Left lung (tissue), 4 donors: ENCODE measurements at regions not wholly inside any gene's neighbourhood (a gene's known extent, or its start where the extent isn't known, plus 50 kb on each side); places are given as distances from the start of the nearest gene placed in this dataset.

ENCODE experiments used
- ATAC-seq: fragments of 200-7000 bp; cut with Tn5 transposase; one replicate; pipeline ENCODE4 v1.9.1; 2020; ENCODE audit warnings: moderate library complexity
- DNase-seq, 4 donors: peaks; one replicate each; pipeline ENCODE4 v3.0.0-alpha.2; 2013 to 2020
- H3K27ac ChIP-seq, 2 donors: fragments of 200-600 bp; sonication (generic) in 1 of 2; one replicate each; pipeline versions ENCODE4 v1.5.0 to v1.8.0; 2020 to 2021
- H3K27me3 ChIP-seq, 2 donors: fragments of 200-600 bp; sonication (generic) in 1 of 2; one replicate each; pipeline versions ENCODE4 v1.5.0 to v1.8.0; 2020 to 2021
- H3K36me3 ChIP-seq, 2 donors: fragments of 200-600 bp; sonication (generic) in 1 of 2; one replicate each; pipeline versions ENCODE4 v1.5.0 to v1.8.0; 2020 to 2021
- H3K4me1 ChIP-seq, 2 donors: fragments of 200-600 bp; one replicate each; pipeline ENCODE4 v1.8.0; 2021
- H3K4me3 ChIP-seq, 2 donors: fragments of 200-600 bp; sonication (generic) in 1 of 2; one replicate each; pipeline versions ENCODE4 v1.5.0 to v1.8.0; 2020 to 2021; ENCODE audit warnings: mild to moderate bottlenecking in 1 of 2
- H3K9me3 ChIP-seq, 2 donors: fragments of 200-600 bp; sonication (generic) in 1 of 2; one replicate each; pipeline versions ENCODE4 v1.5.0 to v1.8.0; 2020 to 2021
- intact Hi-C, 2 donors: fragments of 100-400 bp; cut with DNase I; formaldehyde crosslinking; loops; one replicate each; pipeline versions ENCODE4 v1.11.2 to v1.14.2; 2022
- TF ChIP-seq, protein P1 (sequence below), 2 donors: fragments of 200-600 bp; sonication (generic) in 1 of 2; IDR thresholded peaks; one replicate each; pipeline versions ENCODE4 v1.5.0 to v1.8.0; 2021; ENCODE audit warnings: antibody characterized with exemption in 2 of 2
- donor health status: DM: no; HTN: yes; CAD: no.
- donor health status: DM: no; HTN: no; CAD: no.

DNA sequence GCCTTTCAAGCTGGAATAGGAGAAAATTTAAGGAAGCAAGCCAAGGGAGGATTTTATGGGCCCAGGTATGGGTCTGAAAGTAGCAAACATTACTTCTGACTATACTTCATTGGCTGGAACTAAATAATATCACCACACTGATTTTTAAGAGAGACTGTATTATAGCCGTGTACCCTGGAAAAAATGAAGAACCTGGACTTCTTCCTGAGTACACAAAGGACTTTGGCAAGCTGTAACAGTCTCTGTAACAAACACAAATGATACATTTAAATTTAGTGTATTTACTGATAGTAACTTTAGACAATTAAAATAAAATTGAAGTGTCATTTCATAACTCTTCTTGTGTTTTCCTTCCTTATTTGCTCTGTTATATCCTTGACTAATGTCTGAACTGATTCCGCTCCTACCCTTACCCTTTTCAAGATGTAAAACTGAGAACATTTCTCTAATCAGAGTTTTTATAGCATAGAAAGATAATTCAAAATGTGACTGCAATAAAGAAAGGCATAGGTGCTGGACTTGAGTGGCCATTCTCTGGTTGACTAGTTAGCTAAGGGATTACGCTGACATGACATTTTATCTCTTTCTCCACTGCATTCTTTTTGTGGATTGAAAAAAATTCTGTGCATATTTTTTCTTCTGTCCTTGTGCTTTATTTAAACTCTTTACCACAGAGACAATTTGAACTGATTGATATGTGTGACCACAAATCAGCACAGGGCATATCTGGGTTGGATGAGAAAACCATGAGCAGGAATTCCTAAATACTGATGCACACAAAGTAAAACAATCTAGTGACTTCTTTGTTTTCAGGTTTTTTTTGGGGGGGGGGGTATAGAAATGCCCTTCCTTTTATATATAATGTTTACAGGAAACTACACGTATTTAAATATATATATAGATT is 349.7 kb downstream of the MDFIC start:
- Histone ChIP-seq H3K4me1 (no peaks in the 10 kb centered on the region), H3K27me3 (no peaks in the 10 kb centered on the region), H3K4me3 (no peak overlapping the region), H3K36me3 (no peaks in the 10 kb centered on the region), H3K27ac (no peak overlapping the region), H3K9me3 (peaks cover 0 to 3% of the 10 kb centered on the region in 2 donors)
- intact Hi-C loops = no loop called here
- DNase-seq (no peak), ATAC-seq (no peak)
- TF ChIP-seq, protein P1, sequence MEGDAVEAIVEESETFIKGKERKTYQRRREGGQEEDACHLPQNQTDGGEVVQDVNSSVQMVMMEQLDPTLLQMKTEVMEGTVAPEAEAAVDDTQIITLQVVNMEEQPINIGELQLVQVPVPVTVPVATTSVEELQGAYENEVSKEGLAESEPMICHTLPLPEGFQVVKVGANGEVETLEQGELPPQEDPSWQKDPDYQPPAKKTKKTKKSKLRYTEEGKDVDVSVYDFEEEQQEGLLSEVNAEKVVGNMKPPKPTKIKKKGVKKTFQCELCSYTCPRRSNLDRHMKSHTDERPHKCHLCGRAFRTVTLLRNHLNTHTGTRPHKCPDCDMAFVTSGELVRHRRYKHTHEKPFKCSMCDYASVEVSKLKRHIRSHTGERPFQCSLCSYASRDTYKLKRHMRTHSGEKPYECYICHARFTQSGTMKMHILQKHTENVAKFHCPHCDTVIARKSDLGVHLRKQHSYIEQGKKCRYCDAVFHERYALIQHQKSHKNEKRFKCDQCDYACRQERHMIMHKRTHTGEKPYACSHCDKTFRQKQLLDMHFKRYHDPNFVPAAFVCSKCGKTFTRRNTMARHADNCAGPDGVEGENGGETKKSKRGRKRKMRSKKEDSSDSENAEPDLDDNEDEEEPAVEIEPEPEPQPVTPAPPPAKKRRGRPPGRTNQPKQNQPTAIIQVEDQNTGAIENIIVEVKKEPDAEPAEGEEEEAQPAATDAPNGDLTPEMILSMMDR (IDR thresholded peaks at IDR 0.05) = no peak

DNA sequence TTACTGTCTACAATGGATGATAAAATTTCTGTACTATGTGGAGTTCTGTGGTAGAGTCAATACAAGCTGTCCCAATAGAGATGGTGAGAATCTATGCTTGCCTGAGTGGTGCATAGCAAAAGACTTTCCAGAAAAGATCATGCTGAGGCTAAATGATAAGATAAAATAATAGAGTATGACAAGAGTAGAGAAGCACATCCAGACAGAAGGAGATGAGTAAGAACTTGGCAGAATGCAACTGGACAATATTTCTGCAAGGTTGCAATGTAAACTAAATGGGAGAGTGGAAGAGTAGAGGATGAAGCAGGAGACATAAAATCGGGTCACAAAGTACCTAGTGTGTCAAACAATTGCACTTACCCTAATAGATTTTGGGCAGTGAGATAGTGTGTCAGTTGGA is 347.6 kb downstream of the MDFIC start:
- Histone ChIP-seq H3K27me3 (no peaks in the 10 kb centered on the region), H3K27ac (no peak overlapping the region), H3K9me3 (no peaks in the 10 kb centered on the region), H3K4me3 (no peak overlapping the region), H3K4me1 (no peaks in the 10 kb centered on the region), H3K36me3 (no peaks in the 10 kb centered on the region)
- TF ChIP-seq, protein P1 (IDR thresholded peaks at IDR 0.05) = no peak
- intact Hi-C loops = no loop called here
- no peak for DNase-seq
- ATAC-seq = no peak

DNA sequence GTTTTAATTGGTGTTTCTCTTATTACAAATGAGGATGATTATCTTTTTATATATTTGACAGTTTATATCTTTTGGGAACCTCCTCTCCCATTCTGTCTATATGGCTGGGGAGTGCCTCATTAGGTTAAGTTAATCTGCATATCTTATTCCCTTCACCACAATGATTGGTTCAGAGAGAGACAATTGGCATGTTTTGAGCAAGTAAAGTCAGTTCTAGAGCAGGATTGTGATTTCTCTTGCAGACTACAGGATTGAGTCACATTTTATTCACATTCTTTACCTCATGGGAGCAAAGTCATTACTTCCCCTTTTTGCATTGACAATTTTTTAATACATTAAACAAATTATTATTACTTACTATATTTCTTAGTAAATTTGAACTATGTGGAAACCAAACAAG is 345.6 kb downstream of the MDFIC start:
- no peaks in the 10 kb centered on the region for H3K9me3 ChIP-seq
- H3K36me3 ChIP-seq = no peaks in the 10 kb centered on the region
- TF ChIP-seq, protein P1 (IDR thresholded peaks at IDR 0.05) = no peak
- no peak overlapping the region for H3K4me3 ChIP-seq
- ATAC-seq = no peak
- intact Hi-C loops = no loop called here
- no peaks in the 10 kb centered on the region for H3K4me1 ChIP-seq
- H3K27me3 ChIP-seq = no peaks in the 10 kb centered on the region
- no peak overlapping the region for H3K27ac ChIP-seq
- no peak for DNase-seq

DNA sequence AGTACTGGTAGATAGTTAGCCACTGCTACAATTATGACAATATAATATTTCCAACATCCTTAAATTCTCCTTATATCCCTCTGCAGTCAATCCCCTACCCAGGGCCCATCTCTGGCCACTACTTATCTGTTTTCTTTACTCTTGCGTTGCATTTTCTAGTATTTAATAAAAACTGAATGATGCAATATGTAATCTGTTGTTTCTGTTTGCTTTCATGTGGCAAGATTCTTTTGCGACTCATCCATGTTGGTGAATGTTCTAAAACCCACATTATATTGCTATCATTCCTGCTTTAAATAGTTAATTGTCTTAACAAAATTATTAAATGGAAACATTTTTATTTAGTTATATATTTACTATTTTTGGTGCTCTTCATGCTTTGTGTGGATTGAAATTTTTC is 338.5 kb downstream of the MDFIC start:
- Histone ChIP-seq H3K27ac (no peak overlapping the region), H3K4me3 (no peak overlapping the region), H3K27me3 (no peaks in the 10 kb centered on the region), H3K9me3 (no peaks in the 10 kb centered on the region), H3K4me1 (no peaks in the 10 kb centered on the region), H3K36me3 (no peaks in the 10 kb centered on the region)
- ATAC-seq (no peak), DNase-seq (no peak)
- TF ChIP-seq, protein P1 (IDR thresholded peaks at IDR 0.05) = no peak
- intact Hi-C loops = no loop called here

DNA sequence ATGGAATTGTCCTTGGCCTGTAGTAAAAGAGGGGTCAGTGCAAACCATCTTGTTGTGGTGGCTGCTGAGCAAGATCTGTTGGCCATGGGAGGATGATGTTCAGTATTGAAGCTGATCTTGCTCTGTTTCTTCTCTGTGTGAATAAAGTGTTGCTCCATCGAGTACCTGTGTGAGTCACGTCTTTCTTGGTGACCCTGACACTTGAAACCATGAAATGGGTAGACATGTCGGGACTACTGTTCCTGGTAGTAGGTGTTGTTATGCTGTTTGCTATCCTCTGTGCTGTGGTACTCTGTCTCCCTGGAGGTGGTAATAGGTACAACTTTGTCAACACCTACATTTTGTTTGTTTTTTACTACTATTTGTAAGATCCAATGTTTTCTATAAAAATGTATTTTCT is 330.6 kb downstream of the MDFIC start:
- intact Hi-C loops = no loop called here
- TF ChIP-seq, protein P1 (IDR thresholded peaks at IDR 0.05) = no peak
- ATAC-seq (no peak), DNase-seq (no peak)
- H3K9me3 ChIP-seq = peaks cover 0 to 7% of the 10 kb centered on the region in 2 donors
- H3K4me3 ChIP-seq = no peak overlapping the region
- H3K4me1 ChIP-seq = no peaks in the 10 kb centered on the region
- no peaks in the 10 kb centered on the region for H3K36me3 ChIP-seq
- H3K27me3 ChIP-seq = no peaks in the 10 kb centered on the region
- no peak overlapping the region for H3K27ac ChIP-seq
